Activated CD4-positive, alpha-beta T cell treated with anti-CD3 and anti-CD28 coated beads, Interleukin-2, amount 50 U/mL, for 24 hours (primary cell): ENCODE measurements at regions not wholly inside any gene's neighbourhood (a gene's known extent, or its start where the extent isn't known, plus 50 kb on each side); places are given as distances from the start of the nearest gene placed in this dataset.
A peak's percentile ranks its signal among the peaks of the same experiment; 100 is the strongest.

ENCODE experiments used
- DNase-seq, 2 donors: peaks; one replicate each; pipeline ENCODE4 v3.0.0-alpha.2; 2020; ENCODE audit warnings: low read depth in 1 of 2, low spot score in 1 of 2

- DNase-seq = no peak
Measured at GRCh38 chr2:172153156-172153555, 50.5 kb upstream of the DLX2 start.

DNA sequence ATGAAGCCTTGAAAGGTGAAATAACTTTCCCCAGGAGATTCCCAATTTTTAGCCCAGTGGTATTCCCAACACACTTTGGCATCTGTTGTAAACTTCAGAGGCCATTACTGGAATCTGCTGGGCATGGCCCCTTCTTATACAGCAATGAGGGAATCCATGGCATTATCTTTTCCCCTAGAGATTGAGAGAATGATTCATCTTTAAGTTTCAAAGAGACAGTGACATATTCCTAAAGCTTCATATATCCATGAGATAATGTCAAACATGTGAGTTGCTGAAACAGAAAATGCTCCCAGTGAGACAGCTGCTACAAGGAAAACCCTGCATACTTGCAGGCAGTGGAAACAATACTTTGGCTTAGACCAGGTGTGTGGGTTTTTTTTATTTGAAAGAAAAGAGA is 51.1 kb upstream of the DLX2 start:
- DNase-seq = no peak

DNA sequence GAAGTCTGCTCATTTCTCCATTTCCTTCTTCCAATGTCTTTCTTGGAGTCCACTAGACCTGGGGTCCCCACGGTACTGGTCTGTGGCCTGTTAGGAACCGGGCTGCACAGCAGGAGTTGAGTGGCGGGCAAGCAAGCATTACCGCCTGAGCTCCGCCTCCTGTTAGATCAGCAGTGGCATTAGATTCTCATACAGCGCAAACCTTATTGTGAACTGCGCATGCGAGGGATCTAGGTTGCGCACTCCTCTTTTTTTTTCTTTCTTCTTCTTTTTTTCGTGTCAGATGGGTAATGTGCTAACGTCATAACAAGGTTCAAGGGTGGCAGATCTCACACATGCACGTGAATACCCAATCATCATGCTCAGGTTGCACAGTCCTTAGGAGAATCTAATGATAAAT is 53.1 kb upstream of the DLX2 start:
- DNase-seq = no peak

DNA sequence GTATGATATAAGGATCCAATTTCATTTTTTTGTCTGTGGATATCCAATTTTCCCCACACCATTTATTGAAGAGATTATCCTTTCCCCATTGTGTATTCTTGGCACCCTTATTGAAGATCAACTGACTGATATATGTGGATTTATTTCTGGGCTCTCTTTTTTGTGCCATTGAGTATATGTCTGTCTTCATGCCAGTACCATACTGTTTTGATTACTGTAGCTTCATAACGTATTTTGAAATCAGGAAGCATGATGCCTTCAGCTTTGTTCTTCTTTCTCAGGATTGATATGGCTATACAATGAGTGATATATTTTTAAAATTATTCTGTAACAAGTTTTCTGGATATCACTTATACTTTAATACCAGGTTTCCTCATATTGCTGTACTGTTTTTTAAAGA is 58.1 kb upstream of the DLX2 start:
- no peak for DNase-seq

DNA sequence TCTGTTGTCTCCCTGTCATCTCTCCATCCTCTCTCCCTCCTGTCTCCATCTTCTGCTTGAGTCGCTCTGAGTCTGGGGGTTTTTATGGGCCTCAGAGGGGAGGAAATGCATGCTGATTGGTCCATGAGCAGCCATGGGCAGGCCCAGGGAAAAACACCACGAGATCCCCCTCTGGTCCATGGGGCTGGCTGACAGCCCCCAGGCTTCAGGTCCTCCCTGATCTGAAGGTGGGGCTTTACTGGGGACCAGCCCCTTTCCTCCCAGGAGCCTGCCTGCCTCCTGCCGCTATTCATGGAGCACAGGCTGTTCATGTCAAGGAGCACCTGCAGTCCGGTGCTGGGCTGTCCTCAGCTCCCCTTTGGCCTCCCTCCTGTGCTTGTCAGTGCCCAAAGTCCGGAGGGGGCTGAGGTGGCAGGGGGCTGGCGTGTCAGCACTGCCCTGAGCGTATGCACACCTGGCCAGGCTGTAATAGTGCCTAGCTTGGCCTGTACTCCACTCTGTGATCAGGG is 59.6 kb upstream of the DLX2 start:
- DNase-seq = no peak

DNA sequence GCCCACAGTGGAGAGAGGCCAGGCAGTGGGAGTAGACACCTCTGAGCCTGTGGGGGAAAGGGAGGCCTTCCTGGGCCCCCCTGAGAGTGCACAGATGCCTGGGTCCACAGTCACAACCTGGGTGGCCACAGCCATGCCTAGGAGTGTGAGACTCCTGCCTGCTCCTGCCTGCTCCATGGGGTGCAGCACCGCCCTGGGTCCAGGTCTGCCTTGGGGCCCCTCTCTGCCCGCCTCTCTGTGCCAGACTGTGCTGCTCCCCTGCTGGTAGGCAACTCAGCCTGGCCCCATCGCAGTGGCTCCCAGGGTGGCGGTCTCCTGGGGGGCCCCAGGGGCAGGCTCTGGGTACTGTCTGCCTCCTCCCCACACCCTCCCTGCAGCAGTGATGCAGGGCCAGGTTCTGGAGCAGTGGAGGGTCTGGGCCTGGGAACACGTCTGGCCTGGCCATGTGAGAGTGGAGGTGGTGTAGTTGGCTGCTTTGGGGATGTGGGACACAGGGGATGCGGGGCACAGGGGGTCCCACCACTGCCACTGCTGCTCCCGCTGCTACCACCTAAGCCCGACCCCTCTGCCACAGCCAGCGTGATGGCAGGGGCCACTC is 60.1 kb upstream of the DLX2 start:
- no peak for DNase-seq

GRCh38 chr2:172168917-172169346 is 66.2 kb upstream of the DLX2 start:
- DNase-seq = no peak

DNA sequence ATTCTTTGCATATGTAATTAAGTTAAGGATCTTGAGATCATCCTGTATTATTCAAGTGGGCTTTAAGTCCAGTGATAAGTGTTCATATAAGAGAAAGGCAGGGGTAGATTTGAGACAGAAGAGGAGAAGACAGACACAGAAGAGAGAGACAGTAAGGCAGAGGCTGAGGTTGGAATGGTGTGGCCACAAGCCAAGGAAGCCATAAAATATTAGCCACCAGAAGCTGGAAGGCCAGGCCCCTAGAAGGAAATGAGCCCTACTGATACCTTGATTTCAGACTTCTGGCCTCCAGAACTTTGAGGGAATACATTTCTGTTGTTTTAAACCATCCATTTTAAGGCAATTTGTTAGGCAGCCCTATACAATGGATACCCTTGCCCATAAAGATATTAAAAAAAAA is 66.9 kb upstream of the DLX2 start:
- no peak for DNase-seq

- peak; percentile 35 to 37 for DNase-seq
Measured at GRCh38 chr2:172172513-172173173, 69.9 kb upstream of the DLX2 start.

GRCh38 chr2:172173174-172173706 is 70.5 kb upstream of the DLX2 start:
- DNase-seq = no peak

DNA sequence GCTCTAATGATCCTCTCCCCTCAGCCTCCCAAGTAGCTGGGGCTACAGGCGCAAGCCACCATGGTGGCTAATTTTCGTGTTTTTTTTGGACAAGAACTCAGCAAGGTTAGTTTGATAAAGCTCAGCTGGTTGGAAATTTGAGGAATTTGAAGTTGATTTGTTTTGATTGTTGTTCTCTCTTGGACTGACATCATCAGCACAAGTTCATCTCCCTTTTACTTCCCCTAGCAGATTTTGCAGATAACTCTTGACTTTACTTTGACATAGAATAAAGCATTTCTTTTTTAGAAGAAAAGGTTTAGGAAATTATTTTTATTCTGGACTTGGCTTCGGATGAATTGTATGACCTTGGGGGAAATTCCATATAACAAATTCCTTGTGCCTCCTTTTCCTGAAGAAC is 74.9 kb upstream of the DLX2 start:
- no peak for DNase-seq

- no peak for DNase-seq
Measured at GRCh38 chr2:172177996-172178395, 75.3 kb upstream of the DLX2 start.

GRCh38 chr2:172179045-172179701 is 76.5 kb upstream of the DLX2 start:
- DNase-seq = no peak

DNA sequence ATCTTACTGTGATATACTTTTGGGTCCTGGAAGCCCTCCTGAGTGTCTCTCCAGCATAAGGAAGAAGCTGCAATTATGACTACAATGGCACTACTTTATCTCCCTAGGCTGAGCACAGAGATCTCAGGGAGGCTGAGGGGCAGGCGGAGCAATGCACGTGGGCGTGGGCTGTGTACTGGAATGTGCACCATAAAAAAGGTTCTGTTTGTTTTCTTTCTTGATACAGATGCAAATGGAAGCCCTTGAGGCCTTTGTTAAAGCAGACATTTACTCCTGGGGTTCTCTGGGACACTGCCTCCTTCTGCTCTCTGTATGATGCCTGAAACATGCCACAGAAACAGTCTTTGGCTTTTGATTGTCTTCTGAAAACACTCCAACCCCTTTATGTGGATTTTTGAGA is 79.1 kb upstream of the DLX2 start:
- DNase-seq = no peak

- DNase-seq = no peak
Measured at GRCh38 chr2:172182624-172183023, 79.9 kb upstream of the DLX2 start.

DNA sequence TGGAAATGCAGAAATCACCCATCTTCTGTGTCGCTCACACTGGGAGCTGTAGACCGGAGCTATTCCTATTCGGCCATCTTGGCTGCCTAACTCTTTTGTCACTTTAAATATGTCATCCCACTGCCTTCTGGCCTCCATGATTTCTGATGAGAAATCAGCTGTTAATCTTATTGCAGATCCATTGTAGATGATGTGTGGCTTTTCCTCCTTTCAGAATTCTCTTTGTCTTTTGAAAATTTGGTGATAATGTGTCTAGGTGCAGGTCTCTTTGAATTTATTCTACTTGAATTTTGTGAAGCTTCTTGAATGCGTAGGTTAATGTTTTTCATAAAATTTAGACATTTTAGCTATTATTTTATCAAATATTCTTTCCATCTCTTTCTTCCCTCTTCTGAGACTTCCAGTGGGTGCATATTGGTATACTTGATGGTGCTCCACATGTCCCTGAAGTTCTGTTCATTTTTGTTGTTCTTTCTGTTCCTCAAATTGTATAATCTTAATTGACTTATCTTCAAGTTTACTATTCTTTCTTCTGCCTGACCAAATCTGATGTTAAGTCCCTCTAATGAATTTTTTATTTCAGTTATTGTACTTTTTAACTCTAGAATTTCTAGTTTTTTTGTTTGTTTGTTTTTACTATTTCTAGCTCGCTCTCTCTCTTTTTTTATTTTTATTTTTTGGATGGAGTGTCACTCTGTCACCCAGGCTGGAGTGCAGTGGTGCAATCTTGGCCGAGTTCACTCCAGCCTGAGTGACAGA is 90.8 kb upstream of the DLX2 start:
- DNase-seq = no peak

- DNase-seq = no peak
Measured at GRCh38 chr2:172195836-172196376, 93.2 kb upstream of the DLX2 start.

- no peak for DNase-seq
Measured at GRCh38 chr2:172196768-172197431, 94.2 kb upstream of the DLX2 start.

- no peak for DNase-seq
Measured at GRCh38 chr2:172198361-172198760, 95.7 kb upstream of the DLX2 start.

DNA sequence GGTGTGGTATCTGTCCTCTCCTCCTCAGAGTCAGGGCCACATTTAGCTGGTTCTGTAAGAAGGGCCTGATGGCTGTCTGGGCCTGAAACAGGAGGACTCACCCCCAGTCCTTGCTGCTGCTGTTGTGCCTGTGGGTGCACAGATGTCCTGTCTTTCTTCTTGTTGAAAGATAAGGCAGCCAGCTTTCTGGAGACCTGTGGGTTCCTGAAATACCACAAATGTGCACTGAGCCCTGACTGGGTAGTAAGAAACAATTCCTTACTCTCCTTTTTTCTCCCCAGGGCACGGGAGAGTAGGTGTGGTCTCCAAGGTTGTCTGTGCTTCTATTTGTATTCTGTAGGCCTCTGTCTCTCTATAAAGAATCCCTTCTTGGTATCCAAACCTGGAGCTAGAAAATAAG is 96.2 kb upstream of the DLX2 start:
- no peak for DNase-seq
